Right cardiac atrium (tissue), 5 donors: ENCODE measurements at regions not wholly inside any gene's neighbourhood (a gene's known extent, or its start where the extent isn't known, plus 50 kb on each side); places are given as distances from the start of the nearest gene placed in this dataset.
"Not testable (repeated sequence)": the region's sequence is repeated elsewhere in the genome, so short reads cannot be mapped to it uniquely, and the experiment has no call there.

ENCODE experiments used
- ATAC-seq, 2 donors: fragments of 200-7000 bp; cut with Tn5 transposase; one replicate each; pipeline versions ENCODE4 v1.8.0 to v1.9.1; 2020; ENCODE audit warnings: moderate library complexity in 2 of 2, mild to moderate bottlenecking in 1 of 2
- DNase-seq, 3 donors: peaks; one replicate each; pipeline ENCODE4 v3.0.0-alpha.2; 2020
- H3K27ac ChIP-seq: one replicate; pipeline ENCODE4 v1.5.1; 2013; ENCODE audit warnings: mild to moderate bottlenecking, low read length, control low read depth, moderate library complexity
- H3K27me3 ChIP-seq: one replicate; pipeline ENCODE4 v1.6.1; 2013; ENCODE audit not compliant: control insufficient read depth, insufficient read depth
- H3K4me1 ChIP-seq: one replicate; pipeline ENCODE4 v1.6.1; 2013; ENCODE audit warnings: low read length; ENCODE audit not compliant: control insufficient read depth, insufficient read depth
- H3K4me3 ChIP-seq: one replicate; pipeline ENCODE4 v1.5.1; 2013; ENCODE audit warnings: low read length, control low read depth
- H3K9me3 ChIP-seq: one replicate; pipeline ENCODE4 v1.6.1; 2013; ENCODE audit warnings: low read length; ENCODE audit not compliant: control insufficient read depth
- WGBS: extraction: QIAGEN DNeasy Blood & Tissue Kit; methylation state at CpG from one replicate; pipeline ENCODE4 v1.1.7; 2013; 5-methylcytosine and 5-hydroxymethylcytosine counted together
- intact Hi-C, 4 donors: fragments of 100-400 bp; cut with DNase I; formaldehyde crosslinking; loops; one replicate each; pipeline versions ENCODE4 v1.11.0 to v1.14.0; 2022 to 2023
- donor health status: healthy with polysubstance abuse.
- donor health status: DM: no; HTN: yes; CAD: no.
- donor health status: DM: no; HTN: no; CAD: no.
- donor health status: DM: no; HTN: yes; CAD: no; lungs with severe emphysema.
- donor health status: DM: yes; HTN: yes; CAD: no.

DNA sequence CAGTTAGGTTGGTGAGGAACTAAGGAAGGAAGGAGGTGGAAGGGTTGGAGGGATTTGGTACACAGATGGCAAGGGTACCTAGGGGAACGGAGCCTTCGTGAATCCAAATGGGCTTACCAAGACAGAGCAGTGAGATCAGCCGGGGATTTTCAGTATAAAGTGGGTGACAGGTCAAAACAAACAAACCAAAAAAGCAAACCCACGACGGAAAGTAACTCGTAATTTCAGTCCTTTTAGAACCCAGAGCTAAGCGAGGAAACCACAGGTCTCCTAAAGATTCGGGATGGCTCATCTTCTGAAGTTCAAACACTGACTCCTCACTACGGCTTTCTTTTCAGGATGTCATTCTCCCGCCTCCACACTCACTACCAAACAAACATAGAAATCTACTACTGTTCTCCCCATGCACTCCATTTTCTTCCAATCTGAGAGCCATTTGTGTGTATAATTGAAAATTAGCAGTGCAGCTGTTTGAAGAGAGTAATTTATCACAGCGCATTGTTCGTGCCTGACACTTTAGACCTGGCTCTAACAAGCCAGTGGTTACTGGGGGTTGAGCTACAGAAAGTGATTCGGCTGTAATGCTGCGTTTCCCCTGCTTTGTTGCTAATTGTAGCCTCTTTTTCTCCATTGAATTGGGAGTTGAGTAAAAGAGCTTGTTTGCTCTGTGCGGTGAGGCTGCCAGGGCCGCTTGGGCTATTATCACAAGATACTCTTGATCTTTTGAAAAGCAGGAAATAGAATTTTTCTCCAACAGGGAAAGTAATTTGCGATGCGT lies 64.7 kb upstream of the CCDC39 start:
- Histone ChIP-seq H3K4me3 (no peak overlapping the region), H3K27me3 (no peaks in the 10 kb centered on the region), H3K4me1 (no peaks in the 10 kb centered on the region), H3K27ac (no peak overlapping the region), H3K9me3 (no peaks in the 10 kb centered on the region)
- 54% methylated on average over 18 of the region's 18 CpGs for WGBS
- ATAC-seq = no peak
- no peak for DNase-seq
- intact Hi-C loops = no loop called here

DNA sequence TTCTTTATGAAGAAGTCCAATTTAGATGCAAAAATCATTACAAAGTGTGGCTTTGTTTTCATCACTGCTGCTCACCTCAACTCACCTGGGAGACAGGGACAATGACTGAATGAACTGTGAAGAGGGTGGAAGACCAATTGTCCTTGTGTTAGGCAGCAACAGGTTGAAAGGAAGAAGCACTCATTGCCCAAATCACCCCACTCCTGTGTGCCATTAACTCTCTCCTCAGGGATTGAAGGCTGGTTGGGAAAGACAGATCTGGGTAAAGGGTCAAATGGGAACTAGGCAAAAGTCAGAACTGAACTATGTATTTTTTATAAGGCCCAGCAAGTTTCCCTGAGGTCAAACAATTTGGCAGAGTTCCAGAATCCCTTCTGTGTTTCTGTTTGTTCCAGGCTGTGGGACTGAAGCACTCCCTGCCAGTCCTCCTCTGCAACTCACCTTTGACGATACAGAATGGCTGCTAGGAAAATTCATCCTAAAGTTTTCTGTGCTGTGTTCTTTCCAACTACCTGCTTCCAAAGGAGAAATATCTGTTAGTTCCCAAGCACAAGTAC lies 68.6 kb upstream of the CCDC39 start:
- H3K27ac ChIP-seq = no peak overlapping the region
- ATAC-seq (no peak), DNase-seq (no peak)
- H3K27me3 ChIP-seq = no peaks in the 10 kb centered on the region
- WGBS = 37% methylated on average over 1 of the region's 1 CpG
- no peaks in the 10 kb centered on the region for H3K4me1 ChIP-seq
- intact Hi-C loops = no loop called here
- no peaks in the 10 kb centered on the region for H3K9me3 ChIP-seq
- H3K4me3 ChIP-seq = no peak overlapping the region

DNA sequence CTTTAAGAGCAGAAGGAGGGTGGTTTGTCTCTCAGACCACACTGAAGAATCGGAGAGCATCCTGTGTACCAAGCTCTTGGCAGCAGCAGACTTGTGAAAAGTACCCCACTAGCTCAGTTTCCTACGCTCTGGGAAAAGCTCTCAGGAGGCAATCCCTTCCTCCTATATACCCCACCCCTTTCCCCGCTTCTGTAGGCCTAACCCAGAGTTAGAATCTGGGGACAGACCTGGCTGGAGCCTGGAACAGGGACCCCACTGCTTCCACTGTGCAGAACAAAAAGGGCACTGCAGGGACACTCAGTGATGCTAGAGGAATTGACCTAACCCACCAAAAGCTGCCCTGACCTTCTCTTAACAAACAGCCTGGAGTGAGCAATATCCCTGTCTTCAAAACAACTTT lies 70.0 kb upstream of the CCDC39 start:
- intact Hi-C loops = no loop called here
- WGBS = 58% methylated on average over 3 of the region's 3 CpGs

DNA sequence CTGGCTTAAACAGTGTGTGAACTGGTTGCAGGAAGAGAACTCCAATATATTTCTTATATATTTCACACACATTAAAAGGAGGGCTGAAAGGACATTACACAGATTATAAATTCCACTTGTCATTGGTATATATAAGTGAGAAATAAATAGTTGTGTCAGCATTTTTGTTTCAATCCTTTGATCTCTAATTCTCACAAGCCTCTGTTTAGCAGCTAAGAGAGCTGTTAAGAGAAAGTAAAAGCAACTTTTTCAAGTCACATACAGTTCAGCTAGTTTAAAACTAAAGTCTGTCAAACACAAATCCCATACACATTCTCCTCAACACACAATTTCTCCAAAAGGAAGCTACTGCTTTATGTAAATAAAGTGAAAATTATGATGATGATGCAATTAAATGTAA lies 70.5 kb upstream of the CCDC39 start:
- H3K4me3 ChIP-seq = no peak overlapping the region
- H3K4me1 ChIP-seq = no peaks in the 10 kb centered on the region
- H3K27me3 ChIP-seq = no peaks in the 10 kb centered on the region
- H3K9me3 ChIP-seq = no peaks in the 10 kb centered on the region
- DNase-seq (no peak), ATAC-seq (no peak)
- H3K27ac ChIP-seq = no peak overlapping the region
- intact Hi-C loops = no loop called here

More for the DNA sequence above, 70.0 kb upstream of the CCDC39 start:
- Histone ChIP-seq H3K9me3 (no peaks in the 10 kb centered on the region), H3K27me3 (no peaks in the 10 kb centered on the region), H3K27ac (no peak overlapping the region), H3K4me3 (no peak overlapping the region), H3K4me1 (no peaks in the 10 kb centered on the region)
- no peak for DNase-seq
- no peak for ATAC-seq

DNA sequence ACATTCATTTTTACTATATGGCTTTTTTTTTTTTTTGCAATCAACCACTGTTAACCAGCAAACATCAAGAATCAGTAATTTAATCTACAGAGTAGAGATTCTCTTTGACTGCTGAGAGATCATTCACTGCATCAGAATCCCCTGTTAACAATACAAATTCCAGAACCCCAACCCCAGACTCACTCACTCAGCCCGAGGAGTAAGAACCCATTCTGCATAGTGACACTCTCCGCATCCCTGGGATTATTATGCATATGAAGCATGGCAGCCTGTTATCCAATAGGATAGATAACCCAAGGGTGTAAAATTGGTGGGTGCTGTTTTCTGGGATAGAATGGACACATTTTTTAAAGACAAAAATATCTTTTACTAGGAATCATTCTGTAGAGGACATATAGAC lies 76.3 kb upstream of the CCDC39 start:
- no peak overlapping the region for H3K4me3 ChIP-seq
- intact Hi-C loops = no loop called here
- WGBS = 49% methylated on average over 2 of the region's 2 CpGs
- no peaks in the 10 kb centered on the region for H3K4me1 ChIP-seq
- no peak for DNase-seq
- H3K27me3 ChIP-seq = no peaks in the 10 kb centered on the region
- ATAC-seq = no peak
- no peaks in the 10 kb centered on the region for H3K9me3 ChIP-seq
- no peak overlapping the region for H3K27ac ChIP-seq

DNA sequence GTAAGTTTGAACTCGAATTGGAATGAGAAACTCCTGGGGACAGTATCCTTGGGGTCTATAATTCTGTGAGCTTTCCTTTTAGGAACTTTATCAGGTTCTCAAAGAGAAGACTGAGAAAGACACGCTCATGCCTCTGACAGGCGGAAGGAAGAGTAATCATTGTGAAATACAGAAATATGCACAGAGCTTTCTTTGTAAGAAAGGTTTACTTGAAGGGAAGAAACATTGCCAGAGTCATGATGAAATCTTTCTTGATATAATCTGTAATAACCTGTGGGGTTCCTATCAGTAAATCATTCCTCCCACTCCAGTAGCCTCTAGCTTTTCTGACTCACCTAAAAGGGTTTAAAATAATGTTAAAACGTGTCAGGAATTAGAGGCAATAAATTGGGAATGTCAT lies 83.6 kb upstream of the CCDC39 start:
- no peaks in the 10 kb centered on the region for H3K4me1 ChIP-seq
- no peaks in the 10 kb centered on the region for H3K27me3 ChIP-seq
- no peak overlapping the region for H3K4me3 ChIP-seq
- H3K27ac ChIP-seq = no peak overlapping the region
- 55% methylated on average over 4 of the region's 4 CpGs for WGBS
- no peaks in the 10 kb centered on the region for H3K9me3 ChIP-seq
- ATAC-seq (no peak), DNase-seq (no peak)
- intact Hi-C loops = no loop called here

DNA sequence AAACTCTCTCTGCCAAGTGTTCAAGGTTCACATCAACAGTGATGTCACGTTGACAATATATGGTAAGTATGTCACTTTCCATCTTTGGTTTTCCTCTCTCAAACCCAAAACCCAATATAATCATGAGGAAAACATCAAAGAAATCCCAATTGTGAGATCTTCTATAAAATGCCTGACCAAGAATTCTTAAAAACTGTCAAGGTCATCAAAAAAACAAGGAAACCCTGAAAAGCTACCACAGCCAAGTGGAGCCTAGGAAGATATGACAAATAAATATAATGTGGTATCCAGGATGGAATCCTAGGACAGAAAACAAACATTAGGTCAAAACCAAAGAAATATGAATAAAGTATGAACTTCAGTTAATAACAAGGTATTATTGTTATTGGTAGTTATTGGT lies 85.2 kb upstream of the CCDC39 start:
- no peaks in the 10 kb centered on the region for H3K4me1 ChIP-seq
- no peaks in the 10 kb centered on the region for H3K27me3 ChIP-seq
- 60% methylated on average over 1 of the region's 1 CpG for WGBS
- H3K9me3 ChIP-seq = no peaks in the 10 kb centered on the region
- no peak overlapping the region for H3K4me3 ChIP-seq
- ATAC-seq = no peak
- DNase-seq = no peak
- intact Hi-C loops = no loop called here
- H3K27ac ChIP-seq = no peak overlapping the region

DNA sequence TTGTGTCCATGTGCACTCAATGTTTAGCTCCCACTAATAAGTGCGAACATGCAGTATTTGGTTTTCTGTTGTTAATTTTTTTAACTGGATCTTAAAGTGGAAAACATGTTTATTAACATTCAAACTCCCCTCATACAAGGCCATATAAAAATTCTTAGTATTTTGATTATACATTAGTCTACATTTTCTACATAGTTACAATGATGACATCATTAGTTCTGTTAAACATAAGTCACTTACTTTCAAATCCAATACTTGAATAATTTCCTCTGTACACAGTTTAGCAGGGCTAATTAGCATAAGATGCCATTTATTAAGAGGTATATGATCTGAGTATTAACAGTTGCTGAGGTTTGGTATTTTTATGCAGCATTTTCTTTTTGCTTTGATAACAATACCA lies 91.3 kb upstream of the CCDC39 start:
- intact Hi-C loops = no loop called here
- Histone ChIP-seq H3K27ac (no peak overlapping the region), H3K27me3 (no peaks in the 10 kb centered on the region), H3K9me3 (peaks cover 2% of the 10 kb centered on the region), H3K4me3 (no peak overlapping the region), H3K4me1 (no peaks in the 10 kb centered on the region)
- DNase-seq = no peak
- WGBS = 79% methylated on average over 1 of the region's 1 CpG
- ATAC-seq = no peak

DNA sequence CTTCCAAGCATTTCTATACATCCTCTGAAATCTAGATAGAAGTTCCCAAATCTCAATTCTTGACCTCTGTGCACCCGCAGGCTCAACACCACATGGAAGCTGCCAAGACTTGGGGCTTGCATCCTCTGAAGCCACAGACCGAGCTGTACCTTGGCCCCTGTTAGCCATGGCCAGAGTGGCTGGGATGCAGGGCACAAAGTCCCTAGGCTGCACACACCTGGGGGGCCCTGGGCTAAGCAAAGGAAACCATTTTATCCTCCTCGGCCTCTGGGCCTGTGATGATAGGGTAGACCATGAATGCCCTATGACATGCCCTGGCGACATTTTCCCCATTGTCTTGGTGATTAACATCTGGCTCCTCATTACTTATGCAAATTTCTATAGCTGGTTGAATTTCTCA lies 97.1 kb upstream of the CCDC39 start:
- no peak for DNase-seq
- Histone ChIP-seq H3K9me3 (peaks cover 2% of the 10 kb centered on the region), H3K4me1 (no peaks in the 10 kb centered on the region)

DNA sequence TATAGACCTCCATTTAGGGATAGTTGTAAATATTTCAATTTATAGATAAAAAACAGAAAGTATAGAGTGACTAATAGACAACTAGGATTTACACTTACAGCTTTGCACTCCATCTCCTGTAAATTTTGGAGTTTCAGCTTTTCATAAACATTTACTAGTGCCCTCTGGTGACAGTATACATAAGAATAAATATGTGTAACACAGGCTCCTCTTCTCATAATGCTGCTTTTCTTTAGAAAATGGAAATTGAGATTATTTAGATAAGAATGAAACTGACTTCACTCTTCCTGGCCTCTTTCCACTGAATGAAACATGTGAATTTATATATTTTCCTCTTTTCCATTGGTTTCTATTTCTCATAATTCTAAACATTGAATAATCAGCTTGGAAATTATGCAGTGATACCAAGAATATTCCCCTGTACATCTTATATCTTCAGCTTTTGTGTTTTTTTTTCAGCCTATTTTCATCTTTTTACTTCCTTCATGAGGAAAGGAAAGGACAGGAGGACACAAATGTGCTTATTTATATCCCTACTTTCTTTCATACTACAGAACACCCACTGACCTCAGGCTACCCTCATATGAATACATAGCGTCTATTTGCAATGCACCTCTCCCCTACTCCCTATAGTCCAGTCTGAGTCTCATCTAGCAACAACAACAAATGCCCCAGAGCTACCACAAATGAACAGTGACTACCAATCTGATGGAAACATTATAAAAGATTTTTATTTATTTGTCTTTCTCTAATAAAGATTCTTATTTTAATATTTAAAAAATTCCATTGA lies 103.1 kb upstream of the CCDC39 start:
- intact Hi-C loops = no loop called here
- no peak for ATAC-seq
- no peaks in the 10 kb centered on the region for H3K9me3 ChIP-seq
- no peaks in the 10 kb centered on the region for H3K4me1 ChIP-seq
- no peak for DNase-seq
- no peak overlapping the region for H3K4me3 ChIP-seq
- H3K27ac ChIP-seq = no peak overlapping the region
- WGBS = 79% methylated on average over 1 of the region's 1 CpG
- no peaks in the 10 kb centered on the region for H3K27me3 ChIP-seq

More for the DNA sequence above, 97.1 kb upstream of the CCDC39 start:
- Histone ChIP-seq H3K4me3 (no peak overlapping the region), H3K27me3 (no peaks in the 10 kb centered on the region), H3K27ac (no peak overlapping the region)
- WGBS = 84% methylated on average over 4 of the region's 4 CpGs
- intact Hi-C loops = no loop called here
- no peak for ATAC-seq

DNA sequence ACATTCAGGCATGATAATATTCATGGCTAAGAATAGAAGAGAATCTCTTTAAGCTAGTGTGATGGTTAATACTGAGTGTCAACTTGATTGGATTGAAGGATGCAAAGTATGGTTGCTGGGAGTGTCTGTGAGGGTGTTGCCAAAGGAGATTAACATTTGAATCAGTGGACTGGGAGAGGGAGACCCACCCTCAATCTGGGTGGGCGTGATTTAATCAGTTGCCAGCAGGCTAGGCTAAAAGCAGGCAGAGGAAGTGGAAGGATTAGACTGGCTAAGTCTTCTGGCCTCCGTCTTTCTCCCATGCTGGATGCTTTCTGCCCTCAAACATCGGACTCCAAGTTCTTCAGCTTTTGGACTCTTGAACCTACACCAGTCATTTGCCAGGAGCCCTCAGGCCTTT lies 106.9 kb upstream of the CCDC39 start:
- H3K27me3 ChIP-seq, H3K27ac ChIP-seq, H3K4me3 ChIP-seq, DNase-seq, H3K4me1 ChIP-seq, H3K9me3 ChIP-seq, ATAC-seq, intact Hi-C loops: not testable (repeated sequence)
- 63% methylated on average over 3 of the region's 3 CpGs for WGBS
